Keratinocyte (primary cell): ENCODE measurements at regions not wholly inside any gene's neighbourhood (a gene's known extent, or its start where the extent isn't known, plus 50 kb on each side); places are given as distances from the start of the nearest gene placed in this dataset.

Experiments
- CTCF ChIP-seq, 3 experiments: IDR thresholded peaks in 1 of 3; conservative IDR thresholded peaks in 1 of 3; optimal IDR thresholded peaks in 1 of 3; 2 replicates in 2 of 3; 3 replicates in 1 of 3; pipeline versions ENCODE3 to v1.5.1; 2011; ENCODE audit warnings: low read length in 3 of 3, mild to moderate bottlenecking in 3 of 3, moderate library complexity in 2 of 3, control low read depth in 1 of 3, inconsistent platforms in 1 of 3; ENCODE audit not compliant: insufficient read depth in 2 of 3; ENCODE audit errors: extremely low read depth in 1 of 3
- EZH2 ChIP-seq: IDR thresholded peaks from one replicate; pipeline ENCODE4 v1.6.1; 2012; ENCODE audit warnings: inconsistent platforms, mild to moderate bottlenecking, low read length, moderate library complexity

DNA sequence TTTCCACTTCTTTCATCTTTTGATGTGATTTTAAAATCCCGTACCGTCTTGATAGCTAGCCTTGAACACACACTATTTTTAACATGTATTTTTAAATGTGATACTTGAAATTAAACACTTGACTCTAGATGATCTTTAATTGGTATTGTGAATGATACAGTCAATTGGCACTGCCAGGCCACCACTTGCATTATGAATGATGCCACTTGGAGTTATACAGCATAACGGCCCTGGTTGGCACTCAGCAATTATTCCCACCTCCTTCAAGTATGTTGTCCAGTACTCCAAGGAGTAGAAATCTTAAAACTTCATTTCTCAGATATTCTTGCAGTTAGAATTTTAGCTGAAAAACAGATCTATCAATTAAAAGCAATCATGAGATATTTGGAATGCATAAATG, 62.9 kb downstream of the TENT5A start:
- TF ChIP-seq CTCF (optimal IDR thresholded peaks at IDR 0.05 in 1 of 3, IDR thresholded peaks at IDR 0.05 in 1 of 3, conservative IDR thresholded peaks at IDR 0.05 in 1 of 3; ENCODE audit: extremely low read depth in 1 of 3, insufficient read depth in 2 of 3, low read length in 3 of 3) (no peak), EZH2 (no peak)
